Stimulated activated CD4-positive, alpha-beta T cell treated with anti-CD3 and anti-CD28 coated beads, Interleukin-4, amount 100 ng/mL, for 4 hours (primary cell): ENCODE measurements at regions not wholly inside any gene's neighbourhood (a gene's known extent, or its start where the extent isn't known, plus 50 kb on each side); places are given as distances from the start of the nearest gene placed in this dataset.
"Not testable (repeated sequence)": the region's sequence is repeated elsewhere in the genome, so short reads cannot be mapped to it uniquely, and the experiment has no call there.

Source experiments
- DNase-seq, 2 experiments: peaks; one replicate each; pipeline ENCODE4 v3.0.0-alpha.2; 2020

DNA sequence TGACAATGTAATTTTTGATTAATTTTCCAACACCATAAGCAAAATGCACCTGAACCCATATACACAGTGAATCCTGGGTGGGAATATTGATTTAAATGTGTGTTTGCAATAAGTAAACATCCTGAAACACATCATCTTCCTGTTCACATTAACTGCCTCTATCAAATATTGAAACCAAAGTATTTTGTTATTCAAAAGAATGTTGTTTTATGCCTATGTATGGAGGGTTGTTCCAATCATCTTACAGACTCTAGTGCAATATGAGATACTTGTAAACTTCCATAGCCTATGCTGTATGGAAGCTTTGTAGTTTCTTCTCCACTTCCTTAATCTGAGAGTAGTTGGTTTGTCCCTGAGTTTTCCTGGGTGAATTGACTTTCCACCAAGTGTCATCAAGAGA is 105.4 kb upstream of the SLC7A11 start:
- no peak for DNase-seq

DNA sequence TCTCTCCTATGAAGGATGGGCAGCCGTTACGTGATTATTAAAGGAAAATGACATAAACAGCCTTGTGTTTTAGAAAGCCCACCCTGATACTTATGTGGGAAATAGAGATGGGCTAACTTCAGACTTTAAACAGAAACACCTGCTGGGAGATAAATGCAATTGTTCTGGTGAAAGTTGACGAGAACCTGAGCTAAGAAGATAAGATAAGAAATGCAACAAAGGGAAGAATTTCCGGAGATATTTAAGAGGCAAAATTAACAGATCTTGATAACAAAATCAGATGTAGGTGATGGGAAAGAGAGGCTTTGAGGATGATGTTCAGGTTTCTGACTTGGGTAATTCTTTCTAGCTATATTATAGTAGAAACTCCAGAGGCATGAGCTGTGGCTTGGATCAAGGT is 102.7 kb upstream of the SLC7A11 start:
- no peak for DNase-seq

DNA sequence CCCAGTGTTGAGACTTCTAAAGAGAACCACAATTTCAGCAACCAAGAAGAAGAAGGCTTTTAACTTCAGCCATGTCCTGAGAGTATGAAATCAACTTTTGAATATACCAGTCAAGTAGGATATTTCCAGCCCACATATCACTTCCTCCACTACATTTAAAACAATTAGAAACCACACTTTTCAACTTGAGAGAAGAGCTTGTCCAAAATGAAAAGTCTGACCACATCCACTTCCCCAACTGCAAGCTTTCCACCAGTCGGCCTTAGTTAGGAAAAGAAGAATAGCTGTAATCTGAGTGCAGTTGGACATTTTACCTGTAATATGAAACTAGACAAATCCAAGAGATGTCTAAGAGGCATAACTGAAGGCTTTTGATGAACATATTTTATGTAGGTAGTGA is 101.9 kb upstream of the SLC7A11 start:
- DNase-seq: no peak

DNA sequence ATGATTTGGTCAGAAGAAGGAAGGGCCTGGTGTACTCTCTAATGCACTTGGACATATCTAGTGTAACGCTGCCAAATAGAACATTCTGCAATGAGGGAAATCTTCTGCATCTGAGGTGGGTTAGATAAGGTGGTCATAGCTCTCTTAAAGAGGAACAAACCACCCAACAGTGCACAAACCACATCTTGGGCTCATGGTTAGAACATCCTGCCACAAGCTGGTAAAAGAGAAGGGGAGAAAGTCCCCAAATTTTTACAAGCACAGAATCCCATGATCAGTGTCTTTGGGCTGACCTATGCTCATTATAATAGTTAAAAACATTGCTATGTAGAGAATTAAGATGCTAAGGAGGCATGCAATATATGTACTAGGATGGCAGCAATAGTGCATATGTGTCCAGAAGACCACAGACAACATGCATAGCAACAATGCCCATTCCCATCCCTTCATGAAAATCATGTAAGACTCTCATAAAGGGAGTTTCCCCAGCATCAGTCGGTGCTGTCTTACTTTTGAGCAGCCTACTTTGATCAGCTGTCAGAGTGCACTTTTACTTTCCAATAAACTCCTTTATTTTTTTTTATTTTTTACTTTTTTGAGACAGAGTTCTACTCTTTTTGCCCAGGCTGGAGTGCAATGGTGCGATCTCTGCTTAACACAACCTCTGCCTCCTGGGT is 99.7 kb upstream of the SLC7A11 start:
- no peak for DNase-seq

DNA sequence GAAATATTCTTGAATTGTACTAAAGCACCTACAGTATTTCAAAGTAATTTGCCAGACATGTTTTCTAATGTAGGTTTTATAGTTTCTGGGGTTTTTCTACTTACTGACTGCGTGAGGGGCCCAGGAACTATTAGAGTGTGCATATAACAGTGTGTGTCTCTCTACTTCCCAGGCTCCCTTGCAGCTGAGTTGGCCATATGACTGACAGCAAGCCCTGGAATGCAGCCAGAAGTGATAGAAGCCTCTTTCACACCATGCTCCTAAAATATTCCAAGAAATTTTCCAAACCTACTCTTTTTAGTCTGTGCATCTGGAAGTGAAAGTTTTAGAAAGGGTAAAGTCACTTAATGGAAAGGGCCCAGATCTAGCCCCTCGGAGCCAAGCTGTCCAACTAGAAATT is 96.7 kb upstream of the SLC7A11 start:
- DNase-seq: no peak

DNA sequence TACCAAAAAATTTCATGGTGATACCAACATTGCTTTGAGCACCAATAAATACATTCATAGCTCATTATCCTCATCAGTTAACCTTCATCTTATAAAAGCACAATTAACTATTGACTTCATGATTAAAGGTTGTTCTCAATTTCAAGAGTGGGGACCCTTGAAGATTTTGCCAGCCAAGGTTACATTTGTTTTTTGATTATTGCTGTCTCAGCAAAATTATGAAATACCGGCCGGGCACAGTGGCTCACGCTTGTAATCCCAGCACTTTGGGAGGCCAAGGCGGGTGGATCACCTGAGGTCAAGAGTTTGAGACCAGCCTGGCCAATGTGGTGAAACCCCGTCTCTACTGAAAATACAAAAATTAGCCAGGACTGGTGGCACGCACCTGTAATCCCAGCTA is 96.1 kb upstream of the SLC7A11 start:
- not testable (repeated sequence) for DNase-seq

DNA sequence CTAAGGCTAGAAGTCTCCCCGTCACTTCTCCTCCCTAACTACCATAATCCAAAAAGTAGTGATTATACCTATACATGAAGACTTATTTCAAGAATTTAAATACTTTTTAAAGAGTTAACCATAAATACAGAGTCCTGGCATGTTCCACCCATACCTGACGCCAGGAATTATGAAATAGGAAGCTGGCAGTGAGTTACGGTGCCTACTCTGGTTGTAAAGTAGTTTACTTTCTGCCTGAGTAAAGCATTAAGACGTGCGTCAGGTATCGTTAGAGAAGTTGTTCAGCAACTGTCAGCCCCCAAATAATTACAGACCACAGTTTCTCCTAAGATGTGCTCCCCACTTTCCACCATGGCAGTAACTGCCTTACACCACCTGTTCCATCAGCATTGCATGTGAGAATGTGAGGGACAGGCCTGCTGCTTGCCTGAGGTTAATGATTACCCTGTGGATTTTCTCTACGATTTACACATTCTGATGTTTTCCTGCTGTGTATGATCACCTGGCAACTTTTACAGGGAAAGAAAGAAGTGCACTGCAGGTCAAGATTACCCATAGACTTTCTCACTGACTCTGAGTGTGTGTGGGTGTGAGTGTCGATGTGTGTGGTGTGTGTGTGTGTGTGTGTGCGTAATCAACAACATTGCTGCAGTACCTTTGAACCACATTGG is 92.3 kb upstream of the SLC7A11 start:
- no peak for DNase-seq

DNA sequence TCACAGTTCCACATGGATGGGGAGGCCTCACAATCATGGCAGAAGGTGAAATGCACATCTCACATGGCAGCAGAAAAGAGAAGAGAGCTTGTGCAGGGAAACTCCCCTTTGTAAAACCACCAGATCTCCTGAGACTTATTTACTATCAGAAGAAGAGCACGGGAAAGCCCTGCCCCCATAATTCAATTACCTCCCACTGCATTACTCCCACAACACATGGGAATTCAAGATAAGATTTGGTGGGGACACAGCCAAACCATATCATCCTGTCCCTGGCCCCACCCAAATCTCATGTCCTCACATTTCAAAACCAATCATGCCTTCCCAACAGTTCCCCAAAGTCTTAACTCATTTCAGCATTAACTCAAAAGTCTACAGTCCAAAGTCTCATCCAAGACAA is 90.3 kb upstream of the SLC7A11 start:
- DNase-seq: not testable (repeated sequence)

DNA sequence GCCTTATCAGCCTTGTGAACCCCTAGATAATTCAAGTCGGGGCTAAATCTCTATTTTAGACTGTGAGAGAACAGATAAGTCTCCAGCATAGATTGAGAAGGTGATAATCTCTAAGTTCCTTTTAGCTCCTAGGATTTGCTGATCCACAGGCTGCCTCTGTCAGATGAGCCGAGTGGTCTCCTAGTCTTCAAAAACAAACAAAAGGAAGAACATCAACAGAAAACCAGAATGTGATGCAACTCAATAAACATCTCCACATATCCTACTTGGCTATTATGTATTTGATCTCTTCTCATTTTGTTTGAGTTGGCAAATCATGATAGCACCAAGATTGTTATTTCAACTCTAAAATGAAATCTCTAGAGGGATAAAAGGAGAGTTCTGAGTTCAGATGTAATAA is 88.4 kb upstream of the SLC7A11 start:
- DNase-seq: no peak

DNA sequence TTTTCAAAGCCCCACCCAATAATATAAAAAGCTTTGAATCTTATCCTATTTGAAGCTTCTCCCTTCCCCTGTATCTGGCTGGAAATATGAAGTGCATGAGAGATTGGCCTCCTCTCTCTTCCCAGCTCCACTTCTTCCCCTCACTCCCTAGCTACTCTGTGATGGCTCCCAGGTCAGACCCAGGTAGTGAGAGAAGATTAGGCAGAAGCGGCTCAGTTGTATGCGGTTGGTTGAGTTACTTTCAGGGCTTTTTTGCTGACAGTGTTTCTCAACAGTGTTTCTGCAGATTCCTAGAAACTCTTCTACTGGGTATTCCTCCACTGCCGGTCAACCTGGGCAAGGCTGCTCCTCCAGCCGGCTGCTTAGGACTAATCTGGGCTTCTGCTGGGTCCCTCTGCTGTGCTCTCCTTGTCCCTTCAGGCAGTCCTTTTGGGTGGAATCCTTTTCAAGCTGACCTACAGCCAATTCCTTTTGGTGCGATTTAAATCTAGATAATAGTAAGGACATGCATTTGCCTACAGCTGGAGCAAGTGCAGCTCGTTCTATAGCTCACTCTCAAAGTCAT is 87.4 kb upstream of the SLC7A11 start:
- no peak for DNase-seq

DNA sequence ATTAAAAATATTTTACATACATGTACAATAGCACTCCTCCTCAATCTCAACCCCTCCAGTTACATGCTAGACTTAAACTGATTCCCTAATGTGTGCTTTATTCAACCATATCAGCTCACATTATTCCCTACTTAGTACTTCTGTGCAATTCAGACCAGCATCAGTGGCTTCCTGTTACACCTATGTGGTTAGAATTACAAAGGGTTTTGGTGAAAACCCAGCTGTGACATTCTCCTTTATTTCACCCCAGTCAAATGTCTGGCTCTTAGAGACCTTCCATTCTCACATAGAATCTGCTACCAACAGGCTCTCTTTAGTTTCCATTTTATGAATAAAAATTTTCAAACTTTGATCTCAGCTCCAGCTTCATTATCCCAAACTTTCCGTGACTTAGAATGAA is 85.2 kb upstream of the SLC7A11 start:
- DNase-seq: no peak

DNA sequence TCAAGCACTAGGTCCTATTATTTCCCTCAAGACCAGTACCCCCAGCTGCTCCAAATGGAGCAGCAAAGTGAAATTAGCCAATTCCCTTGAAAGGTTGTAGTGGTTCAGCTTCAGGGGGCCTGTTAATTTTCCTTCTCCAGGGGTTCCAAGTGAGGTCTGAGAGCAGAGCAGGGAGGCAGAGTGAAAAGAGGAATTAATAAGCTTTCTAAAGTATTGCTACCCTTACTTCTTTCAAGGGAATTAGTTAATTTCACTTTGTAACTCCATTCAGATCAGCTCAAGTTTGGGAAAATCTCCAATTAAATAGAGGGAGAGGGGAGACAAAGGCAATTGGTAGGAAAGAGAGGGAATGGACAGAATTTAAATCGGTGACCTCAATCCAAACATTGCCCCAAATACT is 78.7 kb upstream of the SLC7A11 start:
- DNase-seq: no peak

DNA sequence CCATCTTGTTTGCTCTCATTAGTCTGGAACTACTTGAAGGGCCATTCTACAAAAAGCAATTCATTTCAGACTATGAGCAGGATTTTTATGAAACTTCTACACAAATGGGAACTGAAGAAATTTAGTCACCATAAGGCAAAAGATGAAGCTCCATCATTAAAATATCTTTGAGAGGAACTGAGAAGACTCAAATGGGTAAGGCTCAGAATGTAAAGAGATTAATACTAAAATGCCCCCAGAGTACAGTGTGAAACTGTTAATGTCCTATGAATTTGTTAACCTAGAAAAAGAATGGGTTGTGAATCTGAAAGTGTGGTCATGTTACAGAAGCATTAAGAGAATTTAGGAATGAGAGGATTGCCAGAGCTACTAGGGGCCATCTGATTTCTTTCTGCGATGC is 77.9 kb upstream of the SLC7A11 start:
- no peak for DNase-seq

DNA sequence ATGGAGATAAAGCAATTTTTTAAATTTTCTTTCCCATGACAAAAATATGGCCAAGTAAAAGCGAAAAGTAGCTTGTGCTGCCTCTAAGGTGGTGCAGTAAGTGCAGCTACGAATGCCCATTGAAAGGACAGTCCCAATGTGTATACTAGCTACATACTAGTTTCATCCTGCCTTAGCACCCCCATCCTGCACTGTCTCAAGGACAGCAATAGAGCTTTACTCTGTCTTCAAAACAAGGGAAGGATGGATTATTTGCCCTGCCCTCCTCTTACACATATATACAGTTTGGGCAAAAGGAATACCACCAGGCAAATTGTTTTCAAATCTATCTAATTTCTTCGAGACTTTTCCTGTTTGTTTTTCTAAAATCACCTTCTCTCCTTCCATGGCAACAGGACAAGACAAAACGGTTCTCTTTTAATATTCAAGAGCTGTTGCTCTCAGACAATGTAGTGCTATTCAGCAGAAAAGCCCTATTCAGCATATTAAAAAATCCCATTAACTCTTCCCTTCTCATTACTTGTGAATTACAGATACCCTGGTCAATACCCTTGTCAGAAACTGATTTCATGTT is 75.1 kb upstream of the SLC7A11 start:
- no peak for DNase-seq

DNA sequence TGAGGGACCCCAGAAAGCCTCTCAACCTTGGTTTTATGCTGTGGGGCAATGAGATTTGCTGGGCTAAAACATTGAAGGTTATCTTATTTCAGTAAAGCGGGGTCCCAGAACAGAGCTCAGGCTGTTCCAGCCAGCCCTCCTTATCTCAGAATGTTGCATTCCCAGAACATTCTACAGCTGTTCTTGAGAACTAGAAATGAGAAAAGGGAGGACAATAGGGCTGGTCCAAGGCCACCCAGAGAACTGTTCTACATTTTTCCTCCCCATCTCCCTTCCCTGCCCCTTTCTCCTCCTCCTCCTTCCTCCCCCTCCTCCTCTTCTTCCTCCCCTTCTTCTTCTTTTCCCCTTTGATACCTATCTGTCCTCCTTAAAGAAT is 70.4 kb upstream of the SLC7A11 start:
- no peak for DNase-seq

DNA sequence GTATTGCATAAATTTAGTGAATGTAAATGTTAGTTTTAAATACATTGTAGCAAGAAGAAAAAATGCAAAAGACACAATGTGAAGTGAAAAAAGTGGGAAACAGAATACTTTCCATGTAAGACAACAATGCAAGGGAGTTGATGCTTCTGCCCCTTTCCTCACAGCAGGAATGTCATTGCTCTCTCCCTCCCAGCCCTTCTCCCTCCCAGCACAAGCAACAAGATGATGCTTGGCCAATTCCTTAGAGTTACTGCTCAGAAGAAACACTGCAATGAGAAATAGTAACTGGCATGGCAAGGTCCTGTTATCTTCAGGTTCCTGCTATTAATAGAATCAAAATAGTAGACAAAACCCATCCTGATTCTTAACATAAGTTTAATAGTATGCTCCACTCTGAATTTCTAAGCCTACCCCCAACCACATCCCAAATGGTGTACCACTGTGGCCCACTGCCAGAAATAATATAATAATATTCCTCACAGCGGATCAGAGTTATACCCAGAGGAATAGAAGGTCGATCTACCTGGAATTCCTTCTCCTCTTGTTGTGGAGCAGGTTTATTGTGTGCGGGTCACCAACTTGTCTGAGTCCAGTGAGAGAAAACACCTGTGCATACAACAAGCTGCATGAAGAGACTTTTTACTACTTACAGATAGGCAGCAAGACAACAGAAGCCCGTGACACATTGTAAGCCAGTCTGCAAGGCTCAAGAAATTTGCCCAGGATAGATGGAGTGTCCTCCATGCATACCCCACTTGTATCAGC is 69.8 kb upstream of the SLC7A11 start:
- no peak for DNase-seq

DNA sequence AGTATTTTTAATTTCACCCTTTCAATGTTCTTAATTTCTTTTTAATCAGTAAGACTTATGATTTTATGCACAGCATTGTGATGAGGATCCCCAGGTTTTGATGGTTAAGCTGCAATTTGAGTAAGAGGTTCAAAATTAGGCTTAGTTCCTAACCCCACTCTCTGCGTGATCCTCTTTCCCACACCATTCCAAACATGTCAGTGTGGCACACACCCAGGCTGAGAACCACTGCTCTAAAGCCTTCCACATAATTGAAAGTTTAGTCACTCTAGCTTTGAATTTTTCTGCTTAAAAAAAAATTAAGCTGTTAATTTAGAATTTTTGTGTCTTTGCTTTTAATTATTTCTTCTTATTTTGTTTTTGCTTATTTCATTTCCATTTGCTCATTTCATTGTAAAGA is 68.8 kb upstream of the SLC7A11 start:
- no peak for DNase-seq

DNA sequence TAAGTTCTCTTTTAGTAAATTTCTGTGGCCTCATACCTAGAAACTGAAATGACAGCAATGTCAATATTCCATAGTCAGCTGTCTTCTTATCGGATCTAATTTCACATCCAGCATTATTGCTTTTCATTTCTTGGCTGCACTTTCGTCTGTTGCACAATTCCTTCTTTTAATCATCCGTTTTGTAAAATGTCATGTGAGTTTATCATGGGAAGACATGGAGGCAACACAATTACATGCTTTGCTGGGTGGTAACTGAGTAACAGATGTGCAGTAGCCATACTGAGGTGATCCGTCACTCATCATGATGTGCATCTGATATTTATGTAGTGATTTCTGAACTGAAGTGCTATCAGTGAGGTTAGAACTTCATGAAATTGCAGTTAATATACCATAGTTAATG is 68.3 kb upstream of the SLC7A11 start:
- DNase-seq: no peak

DNA sequence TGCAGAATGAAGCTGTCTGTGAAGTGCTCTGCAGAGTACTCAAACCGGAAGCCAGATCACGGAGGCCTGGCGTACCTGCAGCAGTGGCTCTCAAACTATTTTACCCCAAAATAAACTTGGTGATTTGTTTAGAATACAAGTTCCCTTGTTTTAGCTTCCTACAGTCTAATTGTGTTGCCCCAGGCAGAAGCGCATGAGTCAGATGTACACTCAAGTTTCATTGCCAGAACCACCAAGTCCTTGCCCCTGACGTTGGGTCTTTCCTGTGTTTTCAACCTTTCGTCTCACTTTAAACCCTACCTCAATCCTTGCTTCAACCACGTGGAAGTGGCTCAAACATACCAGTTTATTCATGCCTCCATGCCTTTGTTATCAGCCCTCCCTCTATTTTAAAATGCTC is 66.2 kb upstream of the SLC7A11 start:
- no peak for DNase-seq

DNA sequence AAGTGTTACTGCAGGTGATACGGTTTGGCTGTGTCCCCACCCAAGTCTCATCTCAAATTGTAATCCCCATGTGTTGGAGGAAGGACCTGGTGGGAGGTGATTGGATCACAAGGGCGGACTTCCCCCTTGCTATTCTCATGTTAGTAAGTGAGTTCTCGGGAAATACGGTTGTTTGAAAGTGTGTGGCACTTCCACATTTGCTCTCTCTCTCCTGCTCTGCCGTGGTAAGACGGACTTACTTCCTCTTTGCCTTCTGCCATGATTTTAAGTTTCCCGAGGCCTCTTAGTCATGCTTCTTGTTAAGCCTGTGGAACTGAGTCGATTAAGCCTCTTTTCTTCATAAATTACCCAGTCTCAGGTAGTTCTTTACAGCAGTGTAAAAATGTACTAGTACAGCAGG is 65.2 kb upstream of the SLC7A11 start:
- DNase-seq: no peak

DNA sequence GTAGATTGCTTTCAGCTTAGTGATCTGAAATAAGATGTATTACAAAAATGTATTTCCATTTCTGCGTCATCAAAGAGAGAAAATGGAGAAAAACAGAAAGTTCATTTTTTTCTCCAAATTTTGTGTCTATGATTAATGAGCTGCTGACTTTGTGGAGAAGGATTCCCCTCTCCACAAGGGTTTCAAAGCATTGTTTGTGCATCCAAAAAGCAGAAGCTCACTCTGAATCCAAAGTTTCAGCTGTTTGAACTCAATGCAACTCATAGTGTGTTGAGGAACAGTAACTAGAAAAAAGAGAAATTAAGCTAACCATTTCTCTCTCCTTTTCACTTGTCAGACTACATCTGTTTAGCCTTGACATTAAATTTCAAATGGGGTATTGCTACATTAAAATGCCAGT is 62.9 kb upstream of the SLC7A11 start:
- no peak for DNase-seq

DNA sequence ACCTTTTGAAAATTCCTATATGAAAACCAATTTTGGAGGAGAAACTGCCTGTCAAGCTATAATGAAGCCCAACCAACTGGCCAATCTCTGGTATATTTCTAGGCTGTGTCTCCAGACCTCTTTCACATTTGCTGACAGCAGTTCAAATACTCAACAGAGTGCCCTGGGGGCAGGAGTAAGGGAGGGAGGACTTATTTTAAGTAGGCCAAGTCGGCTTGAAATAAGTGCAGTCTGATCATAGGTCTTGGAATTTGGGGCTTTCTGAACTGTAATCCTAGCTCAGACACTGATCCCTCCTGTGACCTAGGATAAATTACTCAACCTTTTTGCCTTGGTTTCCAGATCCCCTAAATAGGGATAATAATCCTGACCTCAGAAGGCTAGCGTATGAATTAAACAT is 59.4 kb upstream of the SLC7A11 start:
- no peak for DNase-seq

DNA sequence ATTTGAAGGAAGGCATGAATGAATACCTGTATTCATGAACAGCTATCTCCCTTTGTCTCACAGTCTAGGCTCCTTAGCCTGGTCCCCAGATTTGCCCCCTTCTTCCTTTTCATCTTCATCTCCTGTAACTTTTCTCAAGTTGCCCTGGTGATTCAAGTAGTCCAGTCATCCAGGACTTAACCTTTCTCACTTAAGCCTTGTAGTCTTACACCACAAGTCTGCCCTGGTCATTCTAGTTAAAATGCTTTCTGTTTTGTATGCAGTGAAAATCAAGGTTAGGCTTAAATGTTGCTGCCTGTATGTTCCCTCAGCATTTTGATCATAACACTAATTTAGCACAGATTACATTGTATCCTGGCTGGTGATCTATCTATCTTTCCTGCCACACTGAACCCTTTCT is 58.5 kb upstream of the SLC7A11 start:
- DNase-seq: no peak

DNA sequence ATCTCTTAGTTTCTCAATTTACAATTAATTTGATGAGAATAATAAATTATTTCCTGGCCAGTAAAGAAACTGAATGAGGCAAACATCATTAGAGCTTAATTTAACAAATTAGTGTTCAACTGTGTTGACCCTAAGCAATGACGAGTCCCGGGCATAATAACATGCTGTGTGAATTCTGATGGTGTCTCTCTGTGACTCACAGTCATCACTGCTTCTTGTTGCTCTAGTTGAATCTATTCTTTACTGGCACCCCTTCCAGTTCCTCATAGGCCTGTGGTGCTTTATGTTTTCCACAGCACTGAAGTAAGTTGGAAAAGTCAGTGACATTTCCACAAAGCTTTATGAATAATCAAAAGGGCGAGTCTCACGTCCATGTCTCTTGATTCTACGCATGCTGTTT is 57.7 kb upstream of the SLC7A11 start:
- no peak for DNase-seq
